Non-pigmented ciliary epithelial cell (primary cell): ENCODE measurements at regions not wholly inside any gene's neighbourhood (a gene's known extent, or its start where the extent isn't known, plus 50 kb on each side); places are given as distances from the start of the nearest gene placed in this dataset.

Source experiments
- DNase-seq: peaks from one replicate; pipeline ENCODE4 v3.0.0-alpha.2; 2010; ENCODE audit warnings: low read depth

GRCh38 chr12:88994971-88995370 lies 357.3 kb downstream of the DUSP6 start:
- no peak for DNase-seq

GRCh38 chr12:88994537-88994936 lies 357.8 kb downstream of the DUSP6 start:
- DNase-seq, result no peak

GRCh38 chr12:88993651-88994050 lies 358.6 kb downstream of the DUSP6 start:
- no peak for DNase-seq

GRCh38 chr12:88986056-88986455 lies 366.2 kb downstream of the DUSP6 start:
- no peak for DNase-seq

- no peak for DNase-seq
Observed at GRCh38 chr12:88985631-88986030, 366.7 kb downstream of the DUSP6 start.

GRCh38 chr12:88985011-88985410 lies 367.3 kb downstream of the DUSP6 start:
- no peak for DNase-seq

GRCh38 chr12:88982694-88983093 lies 369.6 kb downstream of the DUSP6 start:
- no peak for DNase-seq

GRCh38 chr12:88977115-88977514 lies 375.2 kb downstream of the DUSP6 start:
- DNase-seq, result no peak

GRCh38 chr12:88973998-88974397 lies 378.3 kb downstream of the DUSP6 start:
- DNase-seq, result no peak

GRCh38 chr12:88970740-88971139 lies 381.6 kb downstream of the DUSP6 start:
- no peak for DNase-seq

GRCh38 chr12:88969127-88969526 lies 383.2 kb downstream of the DUSP6 start:
- no peak for DNase-seq

GRCh38 chr12:88960213-88960878 lies 380.1 kb upstream of the KITLG start:
- DNase-seq, result peak; percentile 40

- DNase-seq, result no peak
Observed at GRCh38 chr12:88958946-88959345, 378.7 kb upstream of the KITLG start.

- no peak for DNase-seq
Observed at GRCh38 chr12:88958153-88958552, 377.9 kb upstream of the KITLG start.

GRCh38 chr12:88957358-88957757 lies 377.1 kb upstream of the KITLG start:
- no peak for DNase-seq

GRCh38 chr12:88955531-88955930 lies 375.3 kb upstream of the KITLG start:
- no peak for DNase-seq

GRCh38 chr12:88953029-88953586 lies 372.8 kb upstream of the KITLG start:
- no peak for DNase-seq

GRCh38 chr12:88952562-88952942 lies 372.3 kb upstream of the KITLG start:
- no peak for DNase-seq

- DNase-seq, result no peak
Observed at GRCh38 chr12:88951860-88952561, 371.7 kb upstream of the KITLG start.

- DNase-seq, result no peak
Observed at GRCh38 chr12:88951177-88951576, 370.9 kb upstream of the KITLG start.

- no peak for DNase-seq
Observed at GRCh38 chr12:88947486-88948043, 367.3 kb upstream of the KITLG start.

- DNase-seq, result no peak
Observed at GRCh38 chr12:88946372-88946997, 366.2 kb upstream of the KITLG start.
